WTC11 (cell line): ENCODE measurements at regions not wholly inside any gene's neighbourhood (a gene's known extent, or its start where the extent isn't known, plus 50 kb on each side); places are given as distances from the start of the nearest gene placed in this dataset.

Experiments
- CTCF ChIP-seq: fragments of 200-600 bp; IDR thresholded peaks from 2 replicates; pipeline ENCODE4 v1.8.0; 2022; ENCODE audit warnings: antibody characterized with exemption
- ZSCAN18 ChIP-seq: fragments of 250-450 bp; sonication (Bioruptor Pico); IDR thresholded peaks from 2 replicates; pipeline ENCODE4 v2.1.2; 2022; ENCODE audit warnings: mild to moderate bottlenecking, moderate library complexity

DNA sequence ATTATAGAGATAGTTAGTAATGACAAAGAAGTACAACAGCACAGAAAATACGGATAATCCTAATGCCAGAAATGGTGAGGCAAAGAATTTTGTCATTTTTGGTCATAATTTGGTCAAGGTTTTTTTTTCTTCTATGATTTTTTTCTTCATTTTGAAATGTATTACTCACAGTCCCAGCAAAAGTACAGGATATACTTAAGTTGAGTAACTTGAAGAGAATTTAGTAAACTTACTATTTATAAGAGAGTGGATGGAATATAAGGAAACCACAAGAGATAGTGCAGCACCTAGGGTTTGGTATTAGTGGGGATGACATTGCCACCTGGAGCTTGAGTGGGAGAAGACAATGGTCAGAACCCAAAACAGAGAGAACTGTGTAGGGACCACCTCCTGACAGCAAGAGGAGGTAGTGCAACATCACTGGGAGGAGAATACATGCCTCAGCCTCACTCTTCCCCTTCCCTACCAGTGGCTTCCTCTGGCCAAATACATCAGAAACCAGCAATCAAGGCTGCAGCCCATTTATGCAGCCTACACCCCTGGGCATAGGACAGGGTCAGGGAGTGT lies 434.5 kb upstream of the TRPC7 start:
- no peak for TF ChIP-seq CTCF
- TF ChIP-seq ZSCAN18 (CRISPR knock-in tag), result no peak
